Retinal pigment epithelial cell (primary cell): ENCODE measurements at regions not wholly inside any gene's neighbourhood (a gene's known extent, or its start where the extent isn't known, plus 50 kb on each side); places are given as distances from the start of the nearest gene placed in this dataset.

Source experiments
- DNase-seq: peaks from one replicate; pipeline ENCODE4 v3.0.0-alpha.2; 2010; ENCODE audit warnings: low read depth
- H3K4me3 ChIP-seq: 2 replicates; pipeline ENCODE4 v1.5.1; 2011; ENCODE audit warnings: mild to moderate bottlenecking, low read length, control low read depth, moderate library complexity
- TF ChIP-seq, protein P1 (sequence below): conservative IDR thresholded peaks from 2 replicates; pipeline ENCODE4 v1.5.1; 2011; ENCODE audit warnings: low read depth, low read length, control low read depth, inconsistent platforms

GRCh38 chr6:108760126-108761050 lies 87.8 kb upstream of the ARMC2 start:
- TF ChIP-seq, protein P1, sequence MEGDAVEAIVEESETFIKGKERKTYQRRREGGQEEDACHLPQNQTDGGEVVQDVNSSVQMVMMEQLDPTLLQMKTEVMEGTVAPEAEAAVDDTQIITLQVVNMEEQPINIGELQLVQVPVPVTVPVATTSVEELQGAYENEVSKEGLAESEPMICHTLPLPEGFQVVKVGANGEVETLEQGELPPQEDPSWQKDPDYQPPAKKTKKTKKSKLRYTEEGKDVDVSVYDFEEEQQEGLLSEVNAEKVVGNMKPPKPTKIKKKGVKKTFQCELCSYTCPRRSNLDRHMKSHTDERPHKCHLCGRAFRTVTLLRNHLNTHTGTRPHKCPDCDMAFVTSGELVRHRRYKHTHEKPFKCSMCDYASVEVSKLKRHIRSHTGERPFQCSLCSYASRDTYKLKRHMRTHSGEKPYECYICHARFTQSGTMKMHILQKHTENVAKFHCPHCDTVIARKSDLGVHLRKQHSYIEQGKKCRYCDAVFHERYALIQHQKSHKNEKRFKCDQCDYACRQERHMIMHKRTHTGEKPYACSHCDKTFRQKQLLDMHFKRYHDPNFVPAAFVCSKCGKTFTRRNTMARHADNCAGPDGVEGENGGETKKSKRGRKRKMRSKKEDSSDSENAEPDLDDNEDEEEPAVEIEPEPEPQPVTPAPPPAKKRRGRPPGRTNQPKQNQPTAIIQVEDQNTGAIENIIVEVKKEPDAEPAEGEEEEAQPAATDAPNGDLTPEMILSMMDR = no peak
- no peak overlapping the region for H3K4me3 ChIP-seq
- DNase-seq = no peak

GRCh38 chr6:108762394-108762793 lies 85.8 kb upstream of the ARMC2 start:
- TF ChIP-seq, protein P1 = no peak
- DNase-seq = no peak
- no peak overlapping the region for H3K4me3 ChIP-seq

GRCh38 chr6:108763931-108764579 lies 84.2 kb upstream of the ARMC2 start:
- TF ChIP-seq, protein P1 = no peak
- H3K4me3 ChIP-seq = no peak overlapping the region
- no peak for DNase-seq

DNA sequence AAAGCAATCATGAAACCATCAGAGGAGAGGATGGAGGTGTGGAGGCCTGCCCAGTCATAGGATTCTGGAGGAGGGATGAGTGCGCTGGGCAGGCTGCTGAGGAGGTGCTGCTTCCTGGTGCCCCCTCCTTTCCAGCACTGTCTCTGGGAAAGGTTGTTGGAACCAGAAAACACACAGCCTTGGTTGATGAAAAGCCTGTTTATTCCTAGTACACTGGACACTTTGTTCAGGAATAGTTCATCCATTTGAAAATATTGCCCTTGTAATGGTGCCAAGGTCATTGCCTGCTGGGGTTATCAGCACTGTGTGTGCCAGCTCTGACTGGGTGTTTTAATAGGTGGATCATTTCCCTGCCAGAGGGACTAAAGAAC lies 83.7 kb upstream of the ARMC2 start:
- TF ChIP-seq, protein P1 = no peak
- no peak overlapping the region for H3K4me3 ChIP-seq
- no peak for DNase-seq

DNA sequence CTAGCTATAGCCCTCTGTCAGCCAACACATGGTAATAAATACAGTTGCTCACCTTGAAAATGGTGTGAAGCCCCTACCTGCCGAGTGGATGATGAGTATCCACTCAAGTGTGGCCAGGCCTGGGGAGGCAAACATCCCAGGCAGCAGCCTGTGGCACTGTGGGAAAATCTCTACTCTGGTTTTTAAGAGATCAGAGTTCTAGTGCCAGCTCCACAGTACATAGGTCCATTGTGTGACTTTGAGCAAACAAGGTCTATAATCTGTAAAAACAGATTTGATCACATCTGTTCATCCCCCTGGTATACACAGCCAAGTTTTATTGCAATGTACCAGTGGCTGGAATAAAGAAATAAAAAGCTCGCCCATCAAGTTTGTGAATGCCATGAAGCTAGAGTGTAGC lies 82.7 kb upstream of the ARMC2 start:
- no peak overlapping the region for H3K4me3 ChIP-seq
- no peak for DNase-seq
- TF ChIP-seq, protein P1 = no peak

DNA sequence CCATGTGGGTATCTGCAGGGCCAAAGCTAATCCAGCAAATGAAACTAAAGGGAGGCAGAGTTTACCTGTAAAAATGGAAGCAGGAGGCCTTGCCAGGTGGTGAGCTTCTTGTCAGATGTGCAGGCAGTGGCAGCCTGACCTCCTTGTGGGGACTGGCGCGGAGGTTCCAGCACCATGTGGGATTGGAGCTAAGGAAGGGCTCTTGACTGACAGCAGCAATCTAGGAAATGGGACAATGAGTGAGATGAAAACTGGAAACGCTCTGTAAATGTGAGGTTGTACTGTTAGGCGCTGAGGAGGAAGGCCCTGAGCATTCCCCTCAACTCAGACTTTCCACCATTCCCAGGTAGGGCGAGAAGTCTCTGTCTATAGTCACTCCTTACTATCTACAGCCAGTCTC lies 81.8 kb upstream of the ARMC2 start:
- no peak for DNase-seq
- no peak overlapping the region for H3K4me3 ChIP-seq
- TF ChIP-seq, protein P1 = no peak

DNA sequence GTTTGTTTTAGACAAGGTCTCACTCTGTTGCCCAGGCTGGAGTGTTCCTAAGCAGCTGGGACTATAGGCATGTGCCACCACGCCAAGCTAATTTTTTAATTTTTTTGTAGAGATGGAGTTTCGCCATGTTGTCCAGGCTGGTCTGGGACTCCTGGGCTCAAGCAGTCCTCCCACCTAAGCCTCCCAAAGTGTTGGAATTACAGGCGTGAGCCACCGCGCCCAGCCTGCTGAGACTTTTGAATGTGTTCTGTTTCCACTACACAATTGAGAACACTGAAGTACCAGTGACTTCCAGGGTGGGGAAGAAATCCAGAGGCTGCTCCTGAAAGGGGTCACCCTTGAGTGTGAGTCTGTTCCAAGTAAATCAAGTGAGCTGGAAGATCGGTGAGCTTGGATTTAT lies 81.3 kb upstream of the ARMC2 start:
- TF ChIP-seq, protein P1 = no peak
- no peak for DNase-seq

More for the DNA sequence above, 81.3 kb upstream of the ARMC2 start:
- H3K4me3 ChIP-seq = no peak overlapping the region
